ENCODE measurements at regions not wholly inside any gene's neighbourhood (a gene's known extent, or its start where the extent isn't known, plus 50 kb on each side); places are given as distances from the start of the nearest gene placed in this dataset.

- dilution Hi-C loops (cut with HindIII; ENCODE audit: low sequenced_read_pairs, unreplicated experiment), result no loop called here
Observed at GRCh38 chr10:3439183-3439582, 266.6 kb upstream of the PITRM1 start.

More at GRCh38 chr10:3439183-3439582, 266.6 kb upstream of the PITRM1 start:
- Histone ChIP-seq H3K14ac (replicated peaks; ENCODE audit: low read depth, low read length) (no peak overlapping the region; the same call in 1 of the 2 replicates), H4K20me1 (ENCODE audit: insufficient read depth, low read length) (no peaks in the 10 kb centered on the region), H3K36me3 (ENCODE audit: control insufficient read depth, insufficient read depth, low read length) (no peaks in the 10 kb centered on the region), H2BK5ac (ENCODE audit: low read depth, low read length, poor library complexity, severe bottlenecking) (no peak overlapping the region), H4K5ac (ENCODE audit: low read depth, low read length) (no peak overlapping the region), H2BK120ac (ENCODE audit: low read depth, low read length) (peak overlapping the region; percentile 35; the same call in 1 of the 2 replicates), H3K9me1 (ENCODE audit: insufficient read depth, low read length) (peaks cover 3% of the 10 kb centered on the region), H2BK20ac (ENCODE audit: low read depth, low read length) (peak overlapping the region; percentile 55; the same call in 1 of the 2 replicates), H3K56ac (ENCODE audit: extremely low read depth, insufficient read depth, low read length) (no peak overlapping the region), H3K23ac (ENCODE audit: low read depth, low read length) (no peak overlapping the region), H3K4me1 (ENCODE audit: control insufficient read depth, insufficient read depth, low read length) (peaks cover 10% of the 10 kb centered on the region), H2AK5ac (ENCODE audit: low read depth, low read length) (peak overlapping the region; percentile 50), H3K18ac (ENCODE audit: low read depth, low read length) (peak overlapping the region; percentile 64), H2AFZ (replicated peaks; ENCODE audit: low read length, poor library complexity) (no peak overlapping the region), H3K9me3 (ENCODE audit: control insufficient read depth, insufficient read depth, low read length) (peaks cover 3% of the 10 kb centered on the region), H3K9ac (ENCODE audit: low read depth, low read length) (no peak overlapping the region), H3K4me3 (ENCODE audit: insufficient read depth, low read depth, low read length) (no peak overlapping the region), H2AK9ac (replicated peaks; ENCODE audit: low read depth, low read length, poor library complexity) (no peak overlapping the region), H4K91ac (ENCODE audit: insufficient read depth, low read depth, low read length) (no peak overlapping the region; the same call in 1 of the 2 replicates), H2BK15ac (ENCODE audit: low read depth, low read length) (no peak overlapping the region), H4K8ac (ENCODE audit: low read depth in 2 of 2, low read length in 2 of 2) (peak overlapping the region in 1 of 2 experiments; percentile 12; a peak in 1 of 4 replicates), H3K79me1 (ENCODE audit: low read depth in 1 of 2, low read length in 2 of 2) (no peaks in the 10 kb centered on the region), H3K27me3 (ENCODE audit: control insufficient read depth, insufficient read depth, low read length) (no peaks in the 10 kb centered on the region), H3K4me2 (ENCODE audit: low read depth, low read length) (no peak overlapping the region), H3K27ac (ENCODE audit: insufficient read depth, low read length) (peak overlapping the region; percentile 63; the same call in 1 of the 2 replicates), H3K4ac (ENCODE audit: low read depth, low read length) (peak overlapping the region; percentile 58)
- POLR2A ChIA-PET (ENCODE audit: unreplicated experiment), result no interaction called here
- in situ Hi-C loops (cut with MboI; ENCODE audit: low sequenced_read_pairs), result no loop called here
- ATAC-seq (ENCODE audit: low read depth), result no peak
- DNase-seq, result no peak
- TF ChIP-seq MAFK (IDR thresholded peaks at IDR 0.05; ENCODE audit: low read depth, low read length), result no peak
- TF ChIP-seq POLR2A (IDR thresholded peaks at IDR 0.05; ENCODE audit: low read depth, low read length), result no peak
- TF ChIP-seq MXI1 (IDR thresholded peaks at IDR 0.05; ENCODE audit: borderline replicate concordance, low read depth, low read length), result no peak
- TF ChIP-seq SMC3 (IDR thresholded peaks at IDR 0.05; ENCODE audit: low read depth, low read length), result no peak
- no peak for TF ChIP-seq ELK1 (IDR thresholded peaks at IDR 0.05; ENCODE audit: borderline replicate concordance, low read depth, low read length)
- no peak for TF ChIP-seq BHLHE40 (IDR thresholded peaks at IDR 0.05; ENCODE audit: low read depth, low read length)
- TF ChIP-seq CEBPB (IDR thresholded peaks at IDR 0.05; ENCODE audit: low read depth, low read length), result no peak
- no peak for TF ChIP-seq RAD21 (IDR thresholded peaks at IDR 0.05; ENCODE audit: low read length)
- intact Hi-C loops (cut with micrococcal nuclease), result no loop called here
- BruUV-seq (replicated peaks), result no TSS peak
- CTCF ChIA-PET, result interaction anchor here (0.9 kb wide), 1 partner anchor 13 kb away, joined by 3 read pairs; no protein-coding TSS in a partner anchor
